NCI-H187 (cell line): ENCODE measurements at regions not wholly inside any gene's neighbourhood (a gene's known extent, or its start where the extent isn't known, plus 50 kb on each side); places are given as distances from the start of the nearest gene placed in this dataset.
"Not testable (repeated sequence)": the region's sequence is repeated elsewhere in the genome, so short reads cannot be mapped to it uniquely, and the experiment has no call there.

Source experiments
- DNase-seq, 2 experiments: peaks; one replicate each; lab custom pipeline; 2025; lab: John Stamatoyannopoulos, UW

DNA sequence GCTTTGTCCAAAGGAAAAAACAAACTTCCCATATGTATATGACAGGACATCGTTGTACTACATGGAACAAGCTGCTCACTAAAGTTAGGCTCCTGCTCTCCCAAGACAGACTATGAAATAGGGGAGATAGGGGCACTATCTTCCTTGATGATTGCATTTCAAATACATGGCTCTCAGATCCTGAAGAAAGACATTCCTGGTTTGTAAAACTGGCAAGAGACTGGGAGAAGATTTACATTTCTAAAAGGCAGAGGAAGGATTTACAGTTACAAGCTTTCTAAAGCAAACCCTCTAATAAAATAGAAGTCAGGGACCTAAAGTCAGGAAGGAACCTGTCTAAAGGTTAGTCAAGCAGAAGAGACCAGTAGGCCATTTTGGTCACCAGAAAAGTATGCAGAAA lies 103.7 kb downstream of the SLC17A6 start:
- no peak for DNase-seq

DNA sequence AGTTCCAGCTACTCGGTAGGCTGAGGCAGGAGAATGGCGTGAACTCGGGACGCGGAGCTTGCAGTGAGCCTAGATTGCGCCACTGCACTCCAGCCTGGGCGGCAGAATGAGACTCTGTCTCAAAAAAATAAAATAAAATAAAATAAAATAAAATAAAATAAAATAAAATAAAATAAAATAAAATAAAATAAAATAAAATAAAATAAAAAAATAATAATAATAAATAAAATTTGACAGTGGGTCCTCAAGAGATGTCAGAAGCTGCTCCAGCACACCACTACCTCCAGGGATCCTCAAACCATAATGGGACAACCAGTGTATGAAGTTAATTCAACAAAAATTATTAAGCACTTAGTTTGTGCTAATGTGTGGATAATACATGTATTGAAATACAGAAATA lies 97.4 kb downstream of the SLC17A6 start:
- not testable (repeated sequence) for DNase-seq

DNA sequence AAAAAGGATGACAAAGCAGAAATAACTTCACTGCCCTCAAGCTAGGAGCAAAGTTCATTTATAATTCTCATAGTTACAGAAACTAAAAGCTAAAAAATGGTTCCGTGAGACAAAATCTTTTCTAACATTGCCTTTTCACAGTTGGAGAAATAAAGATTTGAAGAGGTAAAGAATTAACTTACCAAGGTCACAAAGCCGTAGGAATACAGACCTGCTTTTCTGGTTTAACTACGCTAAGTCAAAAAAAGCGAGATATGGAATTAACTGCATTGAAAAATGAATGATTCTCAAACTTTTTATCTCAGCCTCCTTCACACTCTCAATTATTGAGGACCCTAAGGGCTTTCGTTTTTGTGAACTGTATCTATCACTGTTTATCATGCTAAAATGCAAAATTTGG lies 95.3 kb downstream of the SLC17A6 start:
- no peak for DNase-seq

DNA sequence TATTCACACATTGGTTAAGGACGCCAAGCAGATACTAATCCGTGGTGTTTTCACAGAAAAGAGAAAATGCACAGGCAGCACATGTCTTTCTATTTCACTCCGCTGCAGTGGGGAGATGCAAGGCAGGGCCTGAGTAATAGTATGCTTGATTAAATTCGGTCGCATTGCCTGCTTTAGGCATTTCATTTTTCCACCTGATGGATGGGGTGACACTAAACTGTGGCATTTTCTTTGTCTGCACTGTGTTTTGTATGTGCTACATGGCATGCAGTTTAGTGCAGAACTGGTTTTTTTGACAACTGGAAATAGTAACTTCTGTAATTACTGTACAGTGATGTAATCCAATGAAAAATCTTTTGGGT lies 94.9 kb downstream of the SLC17A6 start:
- DNase-seq: no peak

- peak; percentile 88 to 89 for DNase-seq
Measured at GRCh38 chr11:22432291-22433093, 94.3 kb downstream of the SLC17A6 start.

DNA sequence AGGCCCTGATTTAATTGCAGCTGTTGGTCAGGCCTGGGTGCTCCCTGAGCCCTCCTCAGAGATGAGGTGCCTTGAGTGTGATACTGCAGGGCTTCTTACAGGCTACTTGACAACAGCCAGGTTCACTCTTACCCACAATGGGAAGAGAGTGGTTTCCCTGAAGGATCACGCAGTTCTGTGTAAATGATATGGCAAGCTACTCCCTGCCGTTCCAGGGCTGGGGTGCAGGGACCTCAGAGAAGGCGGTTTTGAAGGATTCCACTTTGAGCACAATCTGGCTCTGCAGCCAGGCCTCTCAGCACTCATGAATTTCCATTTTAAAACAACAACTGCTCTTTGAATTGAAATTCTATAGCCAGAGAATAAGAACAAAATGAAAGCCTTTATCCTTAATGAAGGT lies 92.9 kb downstream of the SLC17A6 start:
- peak; percentile 70 to 91 for DNase-seq

DNA sequence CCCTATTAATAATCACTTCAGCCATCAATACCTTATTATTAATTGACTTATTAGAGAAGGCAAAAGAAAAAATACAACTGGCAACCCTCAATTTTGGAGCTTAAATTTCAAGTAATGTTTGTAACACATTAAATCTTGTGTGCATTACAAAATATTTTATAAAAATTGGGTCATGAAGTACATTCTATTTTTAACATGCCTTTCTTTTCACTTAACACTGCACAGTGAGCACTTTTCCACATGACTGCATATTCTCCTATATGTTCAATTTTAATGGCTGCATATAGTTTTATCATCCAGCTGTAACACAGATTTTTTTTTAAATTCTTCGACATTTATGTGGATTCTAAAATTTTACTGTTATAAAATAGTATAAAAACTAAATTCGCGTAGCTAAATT lies 92.5 kb downstream of the SLC17A6 start:
- peak in 1 of 2 experiments; percentile 64 for DNase-seq

DNA sequence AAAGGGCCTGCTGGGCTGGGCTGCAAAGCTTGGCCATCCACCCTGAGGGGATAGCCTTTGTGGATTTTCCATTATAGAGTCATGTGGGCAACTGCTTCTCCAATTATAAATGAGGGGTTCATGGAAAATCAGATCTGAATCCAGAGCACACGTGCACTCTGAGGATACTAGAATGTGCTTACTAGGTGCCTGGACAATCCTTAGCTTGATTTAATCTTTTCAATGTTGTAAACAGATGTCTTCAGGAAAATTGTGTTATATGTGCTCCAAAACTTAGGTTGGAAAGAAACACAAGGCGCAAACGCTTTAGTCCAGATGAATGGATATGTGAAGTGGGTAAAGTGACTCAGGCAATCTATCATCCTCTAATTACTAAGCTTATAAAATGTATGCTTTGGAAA lies 92.0 kb downstream of the SLC17A6 start:
- DNase-seq: peak; percentile 30 to 59
